GM12875 (cell line): ENCODE measurements at regions not wholly inside any gene's neighbourhood (a gene's known extent, or its start where the extent isn't known, plus 50 kb on each side); places are given as distances from the start of the nearest gene placed in this dataset.

ENCODE experiments used
- H3K4me3 ChIP-seq: one replicate; pipeline ENCODE4 v1.5.1; 2011; ENCODE audit warnings: low read depth, low read length, control low read depth
- TF ChIP-seq, protein P1 (sequence below): IDR thresholded peaks from 2 replicates; pipeline ENCODE4 v1.5.1; 2011; ENCODE audit warnings: low read depth, mild to moderate bottlenecking, control low read depth, inconsistent platforms, low read length, moderate library complexity, borderline replicate concordance; ENCODE audit not compliant: insufficient read depth

DNA sequence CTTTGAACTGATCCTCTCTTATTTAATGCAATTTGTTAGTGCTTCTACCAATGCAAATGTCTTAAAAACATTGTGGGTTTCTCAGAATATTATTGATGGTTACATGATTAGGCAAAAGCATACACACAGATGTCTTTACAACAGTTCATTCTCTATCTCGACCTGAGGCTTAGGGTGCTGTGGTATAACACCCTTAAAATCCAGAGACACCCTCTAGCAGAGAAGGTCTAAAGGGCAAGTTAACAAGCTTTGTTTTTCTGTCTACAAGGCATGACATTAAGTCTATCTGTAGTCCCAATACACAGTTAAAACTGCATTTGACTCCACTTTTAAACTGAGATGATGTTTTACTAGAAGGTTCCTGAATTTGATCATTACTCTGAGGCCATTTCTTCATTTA, 518.7 kb upstream of the MEF2C start:
- no peak overlapping the region for H3K4me3 ChIP-seq
- TF ChIP-seq, protein P1, sequence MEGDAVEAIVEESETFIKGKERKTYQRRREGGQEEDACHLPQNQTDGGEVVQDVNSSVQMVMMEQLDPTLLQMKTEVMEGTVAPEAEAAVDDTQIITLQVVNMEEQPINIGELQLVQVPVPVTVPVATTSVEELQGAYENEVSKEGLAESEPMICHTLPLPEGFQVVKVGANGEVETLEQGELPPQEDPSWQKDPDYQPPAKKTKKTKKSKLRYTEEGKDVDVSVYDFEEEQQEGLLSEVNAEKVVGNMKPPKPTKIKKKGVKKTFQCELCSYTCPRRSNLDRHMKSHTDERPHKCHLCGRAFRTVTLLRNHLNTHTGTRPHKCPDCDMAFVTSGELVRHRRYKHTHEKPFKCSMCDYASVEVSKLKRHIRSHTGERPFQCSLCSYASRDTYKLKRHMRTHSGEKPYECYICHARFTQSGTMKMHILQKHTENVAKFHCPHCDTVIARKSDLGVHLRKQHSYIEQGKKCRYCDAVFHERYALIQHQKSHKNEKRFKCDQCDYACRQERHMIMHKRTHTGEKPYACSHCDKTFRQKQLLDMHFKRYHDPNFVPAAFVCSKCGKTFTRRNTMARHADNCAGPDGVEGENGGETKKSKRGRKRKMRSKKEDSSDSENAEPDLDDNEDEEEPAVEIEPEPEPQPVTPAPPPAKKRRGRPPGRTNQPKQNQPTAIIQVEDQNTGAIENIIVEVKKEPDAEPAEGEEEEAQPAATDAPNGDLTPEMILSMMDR: no peak

DNA sequence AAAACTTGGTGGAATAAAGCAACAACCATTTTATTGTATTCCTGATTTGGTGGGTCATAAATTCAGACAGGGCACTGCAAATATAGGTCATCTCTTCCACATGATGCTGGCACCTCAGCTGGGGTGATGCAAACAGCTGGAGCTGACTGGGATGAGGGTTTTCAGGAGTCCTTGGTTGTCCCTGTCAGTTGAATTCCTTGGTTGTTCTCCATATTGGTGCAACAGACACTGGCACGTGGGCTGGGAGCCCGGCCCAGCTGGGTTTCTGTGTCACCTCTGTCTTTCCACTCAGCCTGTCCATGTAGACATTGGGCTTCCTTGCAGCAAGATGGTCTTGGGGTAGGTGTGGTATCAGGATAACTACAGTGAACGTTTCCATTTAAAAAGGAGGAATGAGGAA, 518.0 kb upstream of the MEF2C start:
- TF ChIP-seq, protein P1: no peak
- H3K4me3 ChIP-seq: no peak overlapping the region

DNA sequence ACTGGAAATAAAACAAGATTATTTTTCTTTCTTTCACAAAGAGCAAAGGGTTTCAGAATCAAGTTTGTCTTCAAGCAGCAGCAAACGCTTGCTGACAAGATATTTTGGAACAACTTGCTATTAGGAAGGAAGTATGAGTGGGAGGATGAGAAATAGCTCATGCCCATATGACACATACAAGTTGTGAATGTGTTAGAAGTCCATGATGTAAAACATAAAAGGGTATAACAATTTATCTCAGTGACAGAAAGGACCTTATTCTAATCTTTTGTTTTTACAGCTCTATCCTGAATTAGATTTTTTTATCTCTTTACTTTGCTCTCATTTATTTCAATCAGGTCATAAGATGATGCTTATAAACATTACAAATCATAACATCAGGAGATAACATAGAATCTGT, 516.6 kb upstream of the MEF2C start:
- TF ChIP-seq, protein P1: no peak
- H3K4me3 ChIP-seq: no peak overlapping the region

DNA sequence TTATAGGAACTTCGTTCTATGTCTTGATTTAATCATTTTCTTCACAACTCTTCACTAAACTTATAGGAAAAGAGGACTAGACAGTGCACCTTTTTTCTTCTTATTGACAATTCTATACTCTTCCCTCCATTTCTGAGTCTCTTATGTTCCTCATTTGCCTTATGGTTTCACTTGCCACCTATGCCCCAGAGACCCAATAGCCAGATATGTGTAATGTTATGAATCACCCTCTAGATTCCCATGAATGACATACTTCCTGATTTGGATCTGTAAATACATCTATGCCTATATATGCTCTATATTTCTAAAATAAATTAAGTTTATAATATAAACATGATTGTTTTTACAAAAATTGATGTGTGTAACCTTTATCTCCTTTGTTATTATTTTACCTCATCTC, 514.1 kb upstream of the MEF2C start:
- TF ChIP-seq, protein P1: no peak
- no peak overlapping the region for H3K4me3 ChIP-seq

DNA sequence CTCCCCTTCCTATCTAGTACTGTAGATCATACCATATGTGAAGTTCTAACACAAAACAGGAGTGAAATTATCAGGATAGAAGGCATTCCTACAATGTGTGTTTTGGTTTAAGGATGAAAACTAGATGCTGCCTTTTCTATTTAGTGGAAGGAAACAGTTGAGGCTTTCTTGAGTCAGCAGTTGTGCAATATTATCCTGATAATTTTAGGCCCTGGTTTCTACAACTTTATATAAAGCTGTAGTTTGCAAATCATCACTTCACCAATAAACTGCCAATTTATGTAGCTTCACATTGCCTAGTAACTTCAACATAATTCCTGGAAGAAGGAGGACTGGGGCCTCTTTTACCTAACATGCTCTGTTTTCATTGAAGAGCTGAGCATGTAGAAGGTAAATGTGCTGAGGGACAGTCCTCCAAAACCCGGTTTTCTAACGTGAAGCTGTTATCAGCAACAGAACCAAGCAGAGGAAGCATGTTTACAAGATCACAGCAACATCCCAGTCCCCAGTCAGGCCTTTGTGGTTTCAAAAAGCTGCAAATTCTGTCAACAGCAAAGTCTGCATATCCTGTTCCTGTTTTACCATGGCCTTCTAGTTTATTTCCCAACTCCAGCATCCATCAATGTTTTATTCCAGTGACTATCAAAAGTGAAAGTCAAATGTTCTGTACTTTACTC, 513.4 kb upstream of the MEF2C start:
- no peak overlapping the region for H3K4me3 ChIP-seq

DNA sequence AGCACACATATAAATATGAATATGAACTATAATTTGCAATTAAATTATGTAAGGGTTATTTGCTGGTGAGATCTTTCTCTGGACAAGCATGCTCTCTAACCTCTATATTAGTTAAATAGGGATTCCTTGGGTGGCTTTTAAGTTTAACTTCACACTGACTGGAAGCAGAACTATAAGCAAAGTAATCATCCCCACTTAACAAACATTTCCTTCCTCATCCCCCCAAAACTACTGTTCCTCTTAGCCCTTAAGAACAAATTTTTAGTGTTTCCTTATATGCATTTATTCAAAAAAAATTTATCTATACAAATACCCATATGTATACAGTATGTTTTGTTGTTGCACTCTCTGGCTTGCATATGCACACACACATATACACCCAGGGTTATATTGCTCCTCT, 512.1 kb upstream of the MEF2C start:
- no peak overlapping the region for H3K4me3 ChIP-seq
- TF ChIP-seq, protein P1: no peak

More for the DNA sequence above, 513.4 kb upstream of the MEF2C start:
- TF ChIP-seq, protein P1: no peak

DNA sequence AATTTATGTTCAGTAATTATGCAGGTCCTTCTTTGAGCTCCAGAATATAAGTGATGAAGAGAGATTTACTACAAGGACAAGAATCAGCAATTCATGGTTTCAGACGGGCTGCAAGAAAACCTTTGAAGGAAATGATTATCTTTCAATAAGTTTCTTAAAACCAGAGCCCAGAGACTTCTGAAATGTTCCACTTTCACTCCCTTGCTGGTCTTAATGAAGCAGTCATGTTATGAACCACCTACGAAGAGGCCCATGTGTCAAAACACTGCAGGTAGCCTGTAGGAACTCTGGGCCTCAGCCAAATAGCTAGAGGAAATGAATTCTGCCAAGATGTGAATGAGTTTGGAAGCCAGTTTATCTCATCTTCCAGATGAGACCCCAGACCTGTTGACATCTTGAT, 505.9 kb upstream of the MEF2C start:
- TF ChIP-seq, protein P1: no peak
- no peak overlapping the region for H3K4me3 ChIP-seq
